HG03045 (cell line): ENCODE measurements at regions not wholly inside any gene's neighbourhood (a gene's known extent, or its start where the extent isn't known, plus 50 kb on each side); places are given as distances from the start of the nearest gene placed in this dataset.
"Not testable (repeated sequence)": the region's sequence is repeated elsewhere in the genome, so short reads cannot be mapped to it uniquely, and the experiment has no call there.

Experiments
- ATAC-seq: cut with Tn5 transposase; IDR thresholded peaks from one replicate; pipeline ENCODE4 v1.9.1; 2021; ENCODE audit warnings: mild to moderate bottlenecking, moderate library complexity; ENCODE audit not compliant: unreplicated experiment

GRCh38 chrY:21033363-21033762 is 277.5 kb downstream of the RPS4Y2 start:
- no peak for ATAC-seq

- ATAC-seq, result no peak
Measured at GRCh38 chrY:21034151-21035061, 278.5 kb downstream of the RPS4Y2 start.

- not testable (repeated sequence) for ATAC-seq
Measured at GRCh38 chrY:21037398-21037797, 281.5 kb downstream of the RPS4Y2 start.

- no peak for ATAC-seq
Measured at GRCh38 chrY:21039811-21040210, 283.9 kb downstream of the RPS4Y2 start.

DNA sequence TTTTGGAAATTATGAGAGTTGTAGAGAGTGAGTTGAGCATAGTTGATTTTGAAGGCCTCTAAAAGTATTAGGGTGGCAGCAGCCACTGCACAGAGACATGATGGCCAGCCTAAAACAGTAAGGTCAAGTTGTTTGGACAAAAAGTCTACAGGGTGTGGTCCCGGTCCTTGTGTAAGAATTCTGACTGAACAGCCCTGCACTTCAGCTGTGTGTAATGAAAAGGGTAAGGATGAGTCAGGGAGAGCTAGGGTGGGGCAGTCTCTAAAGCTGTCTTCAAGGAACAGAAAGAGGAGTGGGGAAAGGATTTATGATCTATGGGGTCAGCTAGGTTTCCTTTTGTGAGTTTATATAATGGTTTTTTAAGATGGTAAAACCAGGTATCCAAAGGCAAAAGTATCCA is 284.8 kb downstream of the RPS4Y2 start:
- not testable (repeated sequence) for ATAC-seq

- ATAC-seq, result no peak
Measured at GRCh38 chrY:21073079-21073478, 317.2 kb downstream of the RPS4Y2 start.

- ATAC-seq, result no peak
Measured at GRCh38 chrY:21073641-21074260, 317.8 kb downstream of the RPS4Y2 start.

- ATAC-seq, result no peak
Measured at GRCh38 chrY:21075658-21076057, 319.8 kb downstream of the RPS4Y2 start.

- no peak for ATAC-seq
Measured at GRCh38 chrY:21079670-21080069, 323.8 kb downstream of the RPS4Y2 start.

- no peak for ATAC-seq
Measured at GRCh38 chrY:21081640-21082611, 326.0 kb downstream of the RPS4Y2 start.

DNA sequence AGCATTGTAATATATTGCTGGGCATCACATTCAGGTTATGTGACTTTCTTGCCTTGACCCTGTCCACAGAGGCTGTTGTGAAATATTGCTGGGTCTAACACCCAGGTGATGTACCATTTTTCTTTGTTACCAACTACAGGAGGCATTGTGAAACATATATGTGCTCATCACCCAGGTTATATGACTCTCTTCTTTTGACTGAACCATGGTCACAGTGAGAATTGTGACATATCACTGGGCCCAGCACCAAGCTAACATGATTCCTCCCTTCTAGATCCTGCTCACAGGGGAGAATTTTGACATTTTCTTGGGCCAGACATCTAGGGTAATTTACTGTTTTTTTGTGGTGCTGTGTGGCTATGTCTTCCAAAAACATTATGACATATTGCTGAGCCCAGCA is 326.7 kb downstream of the RPS4Y2 start:
- ATAC-seq, result no peak

DNA sequence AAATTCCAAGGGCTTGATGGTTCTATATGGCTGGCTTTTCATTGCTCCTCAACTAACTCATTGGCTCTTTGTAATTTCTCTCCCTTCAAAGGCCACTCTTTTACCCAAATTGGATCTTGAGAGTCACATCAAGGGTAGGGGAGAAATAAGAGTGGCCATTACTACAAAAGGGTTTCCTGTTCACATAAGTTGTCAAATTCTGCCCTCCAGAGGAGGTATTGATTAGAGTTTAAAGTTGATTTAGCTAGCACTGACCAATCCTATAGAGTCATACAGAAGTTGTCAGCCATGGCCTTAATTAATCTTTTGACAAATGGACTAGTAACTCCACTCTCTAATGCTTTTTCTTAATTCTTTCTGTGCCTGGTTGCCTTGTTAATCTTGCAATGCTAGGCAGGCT is 336.0 kb downstream of the RPS4Y2 start:
- no peak for ATAC-seq

- ATAC-seq, result no peak
Measured at GRCh38 chrY:21102507-21102906, 346.6 kb downstream of the RPS4Y2 start.

- ATAC-seq, result no peak
Measured at GRCh38 chrY:21103885-21104284, 348.0 kb downstream of the RPS4Y2 start.

GRCh38 chrY:21105529-21105928 is 349.6 kb downstream of the RPS4Y2 start:
- ATAC-seq, result no peak

GRCh38 chrY:21111313-21111712 is 355.4 kb downstream of the RPS4Y2 start:
- ATAC-seq, result no peak

- no peak for ATAC-seq
Measured at GRCh38 chrY:21121065-21121464, 365.2 kb downstream of the RPS4Y2 start.

GRCh38 chrY:21135591-21135990 is 375.5 kb upstream of the RBMY1B start:
- ATAC-seq, result no peak

DNA sequence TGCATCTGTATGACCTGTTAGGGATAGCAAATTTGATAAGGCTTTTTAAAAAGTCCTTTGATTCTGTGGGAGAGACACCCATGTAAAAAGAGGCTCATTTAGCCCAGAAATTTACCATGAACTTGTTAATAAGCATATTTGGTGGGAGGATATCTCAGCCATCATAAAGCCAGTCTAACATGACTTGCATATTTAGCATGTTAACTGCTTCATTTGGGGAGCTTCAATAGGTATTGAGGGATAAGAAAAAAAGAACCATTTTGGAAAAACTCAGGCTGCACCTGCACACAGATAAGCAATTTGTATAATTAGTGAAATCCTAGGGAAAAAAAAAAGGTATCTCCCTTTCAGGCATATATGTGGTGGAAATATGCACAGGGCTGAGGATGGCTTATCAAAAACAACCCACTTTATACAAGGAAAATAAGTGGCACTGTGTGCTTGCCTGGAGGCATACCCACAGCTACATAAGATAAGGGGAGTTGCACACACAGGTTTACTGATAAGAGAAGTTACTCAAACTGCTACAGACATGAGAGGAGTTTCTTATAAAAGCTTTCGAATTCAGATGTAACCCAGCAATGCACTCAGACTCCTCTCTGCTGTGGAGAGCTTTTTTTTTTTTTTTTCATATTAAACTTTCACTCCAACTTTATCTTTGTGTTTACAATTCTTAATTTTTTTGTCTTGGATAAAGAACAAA is 372.9 kb upstream of the RBMY1B start:
- ATAC-seq, result no peak

GRCh38 chrY:21146331-21146730 is 364.8 kb upstream of the RBMY1B start:
- ATAC-seq, result no peak

- ATAC-seq, result no peak
Measured at GRCh38 chrY:21149971-21150370, 361.2 kb upstream of the RBMY1B start.
